B cell (primary cell): ENCODE measurements at regions not wholly inside any gene's neighbourhood (a gene's known extent, or its start where the extent isn't known, plus 50 kb on each side); places are given as distances from the start of the nearest gene placed in this dataset.

Experiments used
- EZH2 ChIP-seq: IDR thresholded peaks from 2 replicates; pipeline ENCODE4 v1.6.1; 2012; ENCODE audit warnings: borderline replicate concordance, low read depth, mild to moderate bottlenecking, moderate library complexity, low read length; ENCODE audit not compliant: insufficient read depth, poor library complexity, severe bottlenecking
- TF ChIP-seq, protein P1 (sequence below): fragments of 200-600 bp; IDR thresholded peaks from one replicate; pipeline ENCODE4 v1.8.0; 2022; ENCODE audit warnings: antibody characterized with exemption, mild to moderate bottlenecking

DNA sequence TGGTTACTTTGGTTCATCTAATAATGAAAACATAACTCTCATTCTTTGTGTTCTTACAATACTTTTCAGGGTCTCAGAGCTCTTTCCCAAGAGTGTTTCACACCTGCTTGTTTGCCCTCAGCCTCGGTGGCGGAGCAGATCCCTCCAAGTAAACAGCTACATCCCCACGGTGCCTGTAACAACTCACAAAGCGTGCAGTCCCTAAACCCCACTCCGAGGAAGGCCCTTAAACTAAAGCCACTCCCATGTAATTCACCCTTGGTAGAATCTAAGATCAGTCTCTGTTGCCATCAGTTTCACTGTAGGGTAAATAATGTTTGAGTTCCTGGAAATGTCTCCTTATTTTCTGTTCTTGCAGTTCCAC lies 101.1 kb downstream of the TFAP2A start:
- TF ChIP-seq, protein P1, sequence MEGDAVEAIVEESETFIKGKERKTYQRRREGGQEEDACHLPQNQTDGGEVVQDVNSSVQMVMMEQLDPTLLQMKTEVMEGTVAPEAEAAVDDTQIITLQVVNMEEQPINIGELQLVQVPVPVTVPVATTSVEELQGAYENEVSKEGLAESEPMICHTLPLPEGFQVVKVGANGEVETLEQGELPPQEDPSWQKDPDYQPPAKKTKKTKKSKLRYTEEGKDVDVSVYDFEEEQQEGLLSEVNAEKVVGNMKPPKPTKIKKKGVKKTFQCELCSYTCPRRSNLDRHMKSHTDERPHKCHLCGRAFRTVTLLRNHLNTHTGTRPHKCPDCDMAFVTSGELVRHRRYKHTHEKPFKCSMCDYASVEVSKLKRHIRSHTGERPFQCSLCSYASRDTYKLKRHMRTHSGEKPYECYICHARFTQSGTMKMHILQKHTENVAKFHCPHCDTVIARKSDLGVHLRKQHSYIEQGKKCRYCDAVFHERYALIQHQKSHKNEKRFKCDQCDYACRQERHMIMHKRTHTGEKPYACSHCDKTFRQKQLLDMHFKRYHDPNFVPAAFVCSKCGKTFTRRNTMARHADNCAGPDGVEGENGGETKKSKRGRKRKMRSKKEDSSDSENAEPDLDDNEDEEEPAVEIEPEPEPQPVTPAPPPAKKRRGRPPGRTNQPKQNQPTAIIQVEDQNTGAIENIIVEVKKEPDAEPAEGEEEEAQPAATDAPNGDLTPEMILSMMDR, result no peak
- TF ChIP-seq EZH2, result no peak
